OCI-LY7 (cell line): ENCODE measurements at regions not wholly inside any gene's neighbourhood (a gene's known extent, or its start where the extent isn't known, plus 50 kb on each side); places are given as distances from the start of the nearest gene placed in this dataset.
"Not testable (repeated sequence)": the region's sequence is repeated elsewhere in the genome, so short reads cannot be mapped to it uniquely, and the experiment has no call there.

Source experiments
- CTCF ChIP-seq: fragments of 200-600 bp; sonication (generic); conservative IDR thresholded peaks from 2 replicates; pipeline ENCODE4 v1.5.1; 2014; ENCODE audit warnings: mild to moderate bottlenecking, antibody characterized with exemption, low read length, moderate library complexity, mixed read lengths
- EZH2phosphoT487 ChIP-seq: fragments of 200-600 bp; sonication (generic); IDR thresholded peaks from 2 replicates; pipeline ENCODE4 v1.6.1; 2018; ENCODE audit warnings: low read depth, borderline replicate concordance, mild to moderate bottlenecking, mixed run types, antibody characterized with exemption, low read length, moderate library complexity, mixed read lengths

GRCh38 chr7:152499969-152500368 is 64.2 kb upstream of the KMT2C start:
- TF ChIP-seq CTCF, EZH2phosphoT487: not testable (repeated sequence)
